HG02840 (cell line): ENCODE measurements at regions not wholly inside any gene's neighbourhood (a gene's known extent, or its start where the extent isn't known, plus 50 kb on each side); places are given as distances from the start of the nearest gene placed in this dataset.
"Not testable (repeated sequence)": the region's sequence is repeated elsewhere in the genome, so short reads cannot be mapped to it uniquely, and the experiment has no call there.

Experiments
- ATAC-seq: cut with Tn5 transposase; IDR thresholded peaks from one replicate; pipeline ENCODE4 v1.9.1; 2021; ENCODE audit warnings: mild to moderate bottlenecking, moderate library complexity, moderate number of reproducible peaks; ENCODE audit not compliant: unreplicated experiment, low FRiP score

DNA sequence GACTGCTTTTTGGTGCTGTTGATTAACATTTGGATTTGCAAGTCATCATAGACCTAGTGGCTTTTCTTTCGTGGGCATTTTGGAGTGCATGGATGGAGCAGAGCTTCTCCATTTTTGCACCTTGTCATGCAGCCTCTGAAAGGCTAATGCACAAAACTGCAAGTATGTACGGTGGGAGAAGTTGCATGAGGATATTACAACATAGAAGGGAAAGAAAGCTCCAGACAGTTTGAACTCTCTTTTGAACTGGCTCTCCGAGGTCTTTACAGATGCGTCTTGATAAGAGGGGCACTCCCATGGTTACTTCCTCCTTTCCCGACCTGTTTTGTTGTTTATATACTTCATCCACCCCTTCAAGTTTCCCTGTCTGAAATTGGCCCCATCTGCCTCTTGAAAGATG lies 147.1 kb upstream of the GBE1 start:
- no peak for ATAC-seq

- ATAC-seq: no peak
Measured at GRCh38 chr3:81898336-81898735, 136.9 kb upstream of the GBE1 start.

DNA sequence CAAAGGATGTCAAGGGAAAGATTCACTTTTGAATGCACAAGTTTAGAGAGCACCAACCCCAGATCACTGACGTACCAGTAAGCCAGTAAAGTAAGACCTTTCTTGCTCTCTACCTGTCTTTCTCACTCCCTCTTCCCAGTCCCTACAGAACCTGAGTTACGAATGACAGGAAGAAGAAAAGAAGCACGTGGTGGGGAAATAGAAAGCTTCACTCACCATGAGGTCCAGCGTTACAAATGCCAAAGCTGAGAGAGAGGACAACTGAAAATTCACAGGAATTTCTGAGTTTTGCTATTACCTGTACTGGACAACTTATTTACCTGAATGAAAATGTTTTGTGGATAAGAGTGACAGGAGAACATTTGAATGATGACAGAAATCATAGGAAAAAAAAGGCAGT lies 133.2 kb upstream of the GBE1 start:
- no peak for ATAC-seq

- no peak for ATAC-seq
Measured at GRCh38 chr3:81891055-81891895, 129.8 kb upstream of the GBE1 start.

DNA sequence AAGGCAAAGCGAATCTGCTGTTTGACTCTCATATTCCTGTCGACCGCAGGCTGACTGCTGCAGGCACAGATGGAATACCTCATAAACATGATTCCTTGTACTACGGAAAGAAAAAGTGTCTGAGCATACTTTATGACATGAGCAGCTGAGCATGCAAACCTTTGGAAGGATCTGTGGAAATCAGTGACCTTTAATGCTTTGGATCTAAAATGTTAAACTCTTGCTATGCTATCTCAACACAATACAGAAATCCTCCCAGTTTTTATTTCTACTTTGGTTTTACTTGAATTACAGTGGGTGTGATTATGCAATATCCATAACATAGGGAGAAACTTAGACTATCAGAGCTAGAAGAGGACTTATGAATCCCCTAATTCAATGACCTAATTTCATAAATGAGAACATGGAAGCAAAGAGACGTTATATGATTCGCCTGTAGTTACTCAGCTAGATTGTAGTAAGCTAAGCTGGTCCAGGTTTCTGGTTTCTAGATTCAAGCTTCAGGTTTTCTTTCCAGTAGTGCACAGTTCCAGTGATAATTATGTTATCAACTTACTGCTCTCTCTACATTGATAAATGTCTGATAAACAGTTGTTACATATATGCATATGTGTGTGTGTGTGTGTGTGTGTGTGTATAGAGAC lies 127.6 kb upstream of the GBE1 start:
- no peak for ATAC-seq

GRCh38 chr3:81887448-81887847 lies 126.0 kb upstream of the GBE1 start:
- no peak for ATAC-seq

GRCh38 chr3:81886081-81886480 lies 124.6 kb upstream of the GBE1 start:
- no peak for ATAC-seq

DNA sequence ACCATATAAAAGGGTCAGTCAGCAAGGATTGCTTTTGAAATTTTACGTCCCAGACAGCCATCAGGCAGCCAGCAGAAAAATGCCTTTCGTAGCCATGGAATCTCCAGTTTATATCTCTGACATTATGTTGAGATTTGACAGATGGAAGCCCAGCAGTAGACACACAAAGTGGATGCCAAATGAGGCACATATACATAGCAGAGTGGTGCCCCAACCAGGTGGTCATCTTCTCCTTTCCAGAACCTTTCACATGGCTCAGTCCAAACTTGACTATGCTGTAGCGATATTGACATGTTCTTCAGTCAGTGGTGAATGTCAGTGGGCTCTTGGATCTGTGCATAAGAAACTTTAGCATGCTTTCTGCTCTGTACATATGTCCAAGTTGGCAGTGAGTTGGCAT lies 123.3 kb upstream of the GBE1 start:
- no peak for ATAC-seq

DNA sequence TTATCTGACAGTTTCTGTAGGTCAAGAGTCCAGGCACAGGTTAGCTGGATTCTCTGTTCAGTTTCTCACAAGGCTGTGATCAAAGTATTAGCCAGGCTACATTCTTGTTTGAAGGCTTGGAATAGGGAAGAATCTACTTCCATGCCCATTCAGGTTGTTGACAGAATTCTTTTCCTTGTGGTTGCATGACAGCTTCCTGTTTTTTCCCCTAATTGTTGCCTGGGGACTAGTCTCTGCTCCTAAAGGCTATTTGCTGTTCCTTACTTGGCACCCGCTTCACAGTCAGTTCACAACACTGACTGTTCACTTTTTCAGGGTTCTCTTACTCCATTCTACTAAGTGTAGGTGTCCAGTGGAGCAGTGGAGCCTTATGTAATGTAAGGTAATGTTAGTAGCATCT lies 115.4 kb upstream of the GBE1 start:
- ATAC-seq: no peak

DNA sequence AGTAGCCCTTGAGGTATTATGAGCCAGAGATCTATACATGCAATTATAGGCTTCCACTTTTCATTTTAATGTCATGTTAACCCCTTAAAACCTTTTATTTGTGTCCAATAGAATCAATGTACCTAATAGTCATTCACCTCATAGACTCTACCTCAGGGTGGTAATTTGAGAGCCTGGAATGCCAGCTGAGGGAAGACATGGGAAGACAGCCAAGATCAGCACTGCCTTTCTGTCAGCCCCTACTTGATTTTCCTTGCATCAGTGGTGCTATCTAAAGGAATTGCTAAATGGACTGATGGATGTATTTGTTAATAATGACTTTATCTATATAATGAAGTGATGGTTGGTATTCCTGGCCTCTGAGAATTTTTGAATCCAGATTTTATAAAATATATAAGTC lies 113.3 kb upstream of the GBE1 start:
- no peak for ATAC-seq

GRCh38 chr3:81872566-81872965 lies 111.1 kb upstream of the GBE1 start:
- ATAC-seq: no peak

GRCh38 chr3:81871358-81872155 lies 110.1 kb upstream of the GBE1 start:
- ATAC-seq: no peak

- ATAC-seq: no peak
Measured at GRCh38 chr3:81869382-81869781, 107.9 kb upstream of the GBE1 start.

GRCh38 chr3:81868597-81868996 lies 107.2 kb upstream of the GBE1 start:
- no peak for ATAC-seq

DNA sequence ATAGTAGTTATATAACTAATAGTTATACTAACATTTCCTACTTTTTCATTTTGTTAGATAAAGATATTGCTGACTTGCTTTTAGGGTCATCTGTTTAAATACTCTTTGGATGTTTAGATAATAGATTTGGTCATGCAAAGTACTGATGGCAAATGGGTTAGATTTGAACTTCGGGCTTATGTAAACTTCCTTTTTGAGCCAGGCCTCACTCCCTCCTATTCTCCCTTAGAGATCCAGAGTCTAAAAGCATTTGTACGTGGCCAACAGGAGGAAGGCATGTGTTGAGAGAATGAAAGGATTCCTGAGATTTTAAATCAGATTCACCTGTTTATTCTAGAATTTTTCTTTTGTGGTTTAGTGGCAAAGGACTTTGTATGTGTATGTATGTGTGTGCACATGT lies 106.4 kb upstream of the GBE1 start:
- no peak for ATAC-seq

- not testable (repeated sequence) for ATAC-seq
Measured at GRCh38 chr3:81865164-81865563, 103.7 kb upstream of the GBE1 start.

- ATAC-seq: no peak
Measured at GRCh38 chr3:81864272-81864671, 102.8 kb upstream of the GBE1 start.

DNA sequence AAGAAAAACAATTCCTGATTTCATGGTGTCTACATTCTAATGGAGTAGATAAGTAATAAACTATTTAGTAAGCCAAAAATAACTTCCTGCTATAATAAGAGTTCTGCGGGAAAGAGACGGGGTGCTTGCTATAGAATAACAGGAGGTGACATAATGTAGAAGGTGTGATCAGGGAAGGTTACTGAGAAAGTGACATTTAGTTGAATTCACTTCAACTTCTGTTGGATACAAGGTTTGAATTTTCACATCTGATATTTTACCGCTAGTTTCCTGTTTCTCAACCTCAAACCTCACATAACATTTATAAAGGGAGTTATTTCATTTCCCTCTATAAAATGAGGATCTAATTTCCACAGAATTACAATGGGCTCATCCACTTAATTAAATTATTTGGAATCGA lies 102.3 kb upstream of the GBE1 start:
- no peak for ATAC-seq

DNA sequence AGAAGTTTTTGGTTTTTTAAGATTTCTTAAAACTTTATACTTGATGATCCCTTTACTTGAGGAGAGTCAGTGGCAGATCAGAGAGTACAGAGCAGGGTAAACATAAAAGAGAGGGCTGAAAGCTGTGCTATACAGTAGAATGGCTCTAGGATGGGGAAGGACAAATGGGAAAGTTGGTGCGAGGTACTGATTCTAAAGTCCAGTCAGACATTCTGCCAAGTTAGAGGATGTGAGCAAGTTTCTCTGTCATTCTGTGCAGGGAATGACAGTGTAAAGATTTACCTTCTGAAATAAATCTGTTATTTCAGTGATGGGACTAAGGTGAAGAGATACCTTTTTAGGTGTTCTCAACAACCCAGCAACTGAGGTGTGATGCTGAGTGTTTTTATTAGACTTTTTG lies 100.1 kb upstream of the GBE1 start:
- no peak for ATAC-seq

GRCh38 chr3:81859524-81859923 lies 98.1 kb upstream of the GBE1 start:
- no peak for ATAC-seq

DNA sequence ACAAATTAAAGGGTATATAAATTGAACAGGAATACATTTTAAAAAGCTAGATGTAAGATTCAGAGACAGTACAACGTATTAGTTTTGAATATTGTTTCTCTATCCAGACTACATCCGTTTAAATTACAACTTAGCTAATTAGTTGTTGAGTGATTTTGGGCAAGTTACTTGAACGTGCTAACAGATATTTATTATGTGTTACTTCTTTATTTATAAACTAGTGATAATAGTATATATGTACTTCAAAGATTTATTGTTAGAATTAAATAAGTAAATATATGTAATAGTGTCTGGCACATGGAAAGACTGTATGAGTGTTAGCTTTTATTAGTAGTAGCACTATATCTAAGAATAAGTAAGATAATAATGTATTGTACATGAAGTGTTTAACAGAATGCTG lies 92.0 kb upstream of the GBE1 start:
- no peak for ATAC-seq
